GM19372 (cell line): ENCODE measurements at regions not wholly inside any gene's neighbourhood (a gene's known extent, or its start where the extent isn't known, plus 50 kb on each side); places are given as distances from the start of the nearest gene placed in this dataset.

Experiments used
- ATAC-seq: cut with Tn5 transposase; IDR thresholded peaks from one replicate; pipeline ENCODE4 v1.9.1; 2021; ENCODE audit warnings: mild to moderate bottlenecking, low read depth, moderate library complexity; ENCODE audit not compliant: unreplicated experiment

GRCh38 chr2:183606022-183606717 is 481.9 kb downstream of the NUP35 start:
- ATAC-seq, result no peak

GRCh38 chr2:183606718-183607085 is 482.5 kb downstream of the NUP35 start:
- no peak for ATAC-seq

GRCh38 chr2:183607995-183608394 is 483.8 kb downstream of the NUP35 start:
- no peak for ATAC-seq

- ATAC-seq, result no peak
Measured at GRCh38 chr2:183608747-183609146, 484.5 kb downstream of the NUP35 start.

GRCh38 chr2:183610724-183611123 is 486.5 kb downstream of the NUP35 start:
- no peak for ATAC-seq

GRCh38 chr2:183614799-183615435 is 490.7 kb downstream of the NUP35 start:
- no peak for ATAC-seq

GRCh38 chr2:183623227-183623626 is 499.0 kb downstream of the NUP35 start:
- no peak for ATAC-seq

GRCh38 chr2:183630964-183631363 is 506.7 kb downstream of the NUP35 start:
- no peak for ATAC-seq

GRCh38 chr2:183656121-183656520 is 531.9 kb downstream of the NUP35 start:
- ATAC-seq, result no peak

- no peak for ATAC-seq
Measured at GRCh38 chr2:183665425-183665824, 541.2 kb downstream of the NUP35 start.

GRCh38 chr2:183666031-183666430 is 541.8 kb downstream of the NUP35 start:
- ATAC-seq, result no peak

- no peak for ATAC-seq
Measured at GRCh38 chr2:183671233-183671632, 547.0 kb downstream of the NUP35 start.

GRCh38 chr2:183678908-183679307 is 554.7 kb downstream of the NUP35 start:
- no peak for ATAC-seq

GRCh38 chr2:183680573-183680972 is 556.3 kb downstream of the NUP35 start:
- ATAC-seq, result no peak

GRCh38 chr2:183684686-183685085 is 560.4 kb downstream of the NUP35 start:
- ATAC-seq, result no peak

- no peak for ATAC-seq
Measured at GRCh38 chr2:183696028-183696427, 571.8 kb downstream of the NUP35 start.

GRCh38 chr2:183709829-183710228 is 585.6 kb downstream of the NUP35 start:
- no peak for ATAC-seq

- no peak for ATAC-seq
Measured at GRCh38 chr2:183718246-183718645, 594.0 kb downstream of the NUP35 start.

GRCh38 chr2:183723278-183723677 is 599.0 kb downstream of the NUP35 start:
- no peak for ATAC-seq

- no peak for ATAC-seq
Measured at GRCh38 chr2:183729380-183729779, 605.1 kb downstream of the NUP35 start.

GRCh38 chr2:183740241-183740640 is 616.0 kb downstream of the NUP35 start:
- ATAC-seq, result no peak

- ATAC-seq, result no peak
Measured at GRCh38 chr2:183752571-183752970, 628.3 kb downstream of the NUP35 start.
